Endothelial cell of umbilical vein (primary cell): ENCODE measurements at regions not wholly inside any gene's neighbourhood (a gene's known extent, or its start where the extent isn't known, plus 50 kb on each side); places are given as distances from the start of the nearest gene placed in this dataset.

Experiments used
- BruUV-seq: library from RNA; stranded (reverse); fragments of 400-500 nt; replicated peaks from 2 replicates; lab custom pipeline; 2021; lab: Mats Ljungman, UMichigan
- CTCF ChIA-PET: fragments of 300-600, 350-600 bp; sonication (Branson Sonifier 250); formaldehyde crosslinking; loops from one replicate; lab custom pipeline; 2021; ENCODE audit warnings: antibody characterized with exemption, inconsistent platforms; lab: Charles Lee
- POLR2A ChIA-PET: fragments of 300-600, 350-600 bp; sonication (Branson Sonifier 250); formaldehyde crosslinking; loops from one replicate; lab custom pipeline; 2021; ENCODE audit warnings: antibody characterized with exemption, inconsistent platforms; lab: Charles Lee
- DNase-seq: peaks from one replicate; pipeline ENCODE4 v3.0.0-alpha.2; 2011; ENCODE audit warnings: low read depth, low spot score
- FAIRE-seq: peaks from 2 replicates; lab custom pipeline; 2011; peaks lifted over from hg19 to GRCh38; lab: Jason Lieb, UNC
- H2AFZ ChIP-seq: 2 replicates; pipeline ENCODE4 v1.6.0; 2012; ENCODE audit warnings: low read depth, low read length, control low read depth, inconsistent platforms
- H3K27ac ChIP-seq: 2 replicates; pipeline ENCODE4 v1.5.1; 2011; ENCODE audit warnings: low read depth, mild to moderate bottlenecking, control low read depth, low read length, moderate library complexity; ENCODE audit not compliant: insufficient read depth
- H3K27me3 ChIP-seq, 2 experiments: 2 replicates each; pipeline versions ENCODE4 v1.6.0 to v1.6.1; 2011; ENCODE audit warnings: low read length in 2 of 2, mixed read lengths in 1 of 2; ENCODE audit not compliant: control insufficient read depth in 2 of 2, insufficient read depth in 2 of 2
- H3K36me3 ChIP-seq, 2 experiments: 2 replicates in 1 of 2; 3 replicates in 1 of 2; pipeline ENCODE4 v1.5.1; 2011; ENCODE audit warnings: low read length in 2 of 2, mild to moderate bottlenecking in 1 of 2, moderate library complexity in 1 of 2; ENCODE audit not compliant: control insufficient read depth in 2 of 2, insufficient read depth in 2 of 2; ENCODE audit errors: extremely low read depth in 1 of 2
- H3K4me1 ChIP-seq: 3 replicates; pipeline ENCODE4 v1.5.1; 2011; ENCODE audit warnings: mild to moderate bottlenecking, low read length; ENCODE audit not compliant: control insufficient read depth, insufficient read depth; ENCODE audit errors: extremely low read depth
- H3K4me2 ChIP-seq: 2 replicates; pipeline ENCODE4 v1.6.1; 2011; ENCODE audit warnings: low read length, control low read depth, mixed read lengths; ENCODE audit not compliant: insufficient read depth
- H3K4me3 ChIP-seq, 3 experiments: fragments of 200-600 bp in 1 of 3; sonication (generic), shearing (Covaris generic) in 1 of 3; replicated peaks in 1 of 3; 2 replicates each; pipeline ENCODE4 v1.5.1; 2011 to 2016; ENCODE audit warnings: control low read depth in 3 of 3, low read length in 3 of 3, mild to moderate bottlenecking in 2 of 3, inconsistent platforms in 1 of 3, low read depth in 1 of 3, moderate library complexity in 1 of 3; ENCODE audit not compliant: insufficient read depth in 1 of 3
- H3K79me2 ChIP-seq: 2 replicates; pipeline ENCODE4 v1.6.0; 2012; ENCODE audit warnings: low read length, inconsistent platforms; ENCODE audit not compliant: control insufficient read depth, insufficient read depth
- H3K9ac ChIP-seq: replicated peaks from 2 replicates; pipeline ENCODE3; 2011; ENCODE audit warnings: low read length, control low read depth; ENCODE audit not compliant: insufficient read depth; ENCODE audit errors: extremely low read depth
- H3K9me1 ChIP-seq: replicated peaks from 3 replicates; pipeline ENCODE4 v1.6.0; 2011; ENCODE audit warnings: mild to moderate bottlenecking, low read length; ENCODE audit not compliant: control insufficient read depth, insufficient read depth; ENCODE audit errors: extremely low read depth
- H3K9me3 ChIP-seq: replicated peaks from 2 replicates; pipeline ENCODE4 v1.5.1; 2012; ENCODE audit warnings: low read length, inconsistent platforms; ENCODE audit not compliant: control insufficient read depth, insufficient read depth
- H4K20me1 ChIP-seq: replicated peaks from 2 replicates; pipeline ENCODE3; 2011; ENCODE audit warnings: mild to moderate bottlenecking, low read length; ENCODE audit not compliant: control insufficient read depth, insufficient read depth; ENCODE audit errors: extremely low read depth
- EZH2 ChIP-seq: IDR thresholded peaks from 2 replicates; pipeline ENCODE4 v1.6.1; 2012; ENCODE audit warnings: borderline replicate concordance, low read depth, mild to moderate bottlenecking, moderate library complexity, low read length, inconsistent platforms; ENCODE audit not compliant: severe bottlenecking
- FOS ChIP-seq: IDR thresholded peaks from 2 replicates; pipeline ENCODE4 v1.6.1; 2011; ENCODE audit warnings: mild to moderate bottlenecking, low read length, moderate library complexity, borderline replicate concordance; ENCODE audit not compliant: insufficient read depth
- GATA2 ChIP-seq: IDR thresholded peaks from 2 replicates; pipeline ENCODE4 v1.7.0; 2011; ENCODE audit warnings: low read depth, mild to moderate bottlenecking, moderate library complexity, mixed read lengths, low read length; ENCODE audit not compliant: insufficient read length, insufficient read depth
- MYC ChIP-seq: IDR thresholded peaks from one replicate; pipeline ENCODE4 v1.6.1; 2011; ENCODE audit warnings: mild to moderate bottlenecking, low read depth, low read length
- POLR2A ChIP-seq: IDR thresholded peaks from 2 replicates; pipeline ENCODE4 v1.6.1; 2012; ENCODE audit warnings: low read depth, mild to moderate bottlenecking, control low read depth, low read length
- dilution Hi-C: fragments of 300-500 bp; cut with MboI; formaldehyde crosslinking; loops from one replicate; pipeline ENCODE4 v1.15.0; 2019; ENCODE audit warnings: low sequenced_read_pairs; ENCODE audit not compliant: extremely low pct_ligation_motif_present
- intact Hi-C: fragments of 100-400 bp; cut with micrococcal nuclease; formaldehyde crosslinking; loops from one replicate; pipeline ENCODE4 v1.10.0; 2022
- TF ChIP-seq, protein P1 (sequence below), 2 donors: IDR thresholded peaks; 1 replicate in 1 of 2; 2 replicates in 1 of 2; pipeline ENCODE4 v1.5.1; 2011; ENCODE audit warnings: low read length in 2 of 2, mild to moderate bottlenecking in 2 of 2, moderate library complexity in 2 of 2, control low read depth in 1 of 2, inconsistent platforms in 1 of 2, low read depth in 1 of 2; ENCODE audit not compliant: insufficient read depth in 1 of 2; ENCODE audit errors: extremely low read depth in 1 of 2
- TF ChIP-seq, protein P2 (sequence below): IDR thresholded peaks from 2 replicates; pipeline ENCODE4 v1.6.1; 2011; ENCODE audit not compliant: insufficient read depth, insufficient read length

DNA sequence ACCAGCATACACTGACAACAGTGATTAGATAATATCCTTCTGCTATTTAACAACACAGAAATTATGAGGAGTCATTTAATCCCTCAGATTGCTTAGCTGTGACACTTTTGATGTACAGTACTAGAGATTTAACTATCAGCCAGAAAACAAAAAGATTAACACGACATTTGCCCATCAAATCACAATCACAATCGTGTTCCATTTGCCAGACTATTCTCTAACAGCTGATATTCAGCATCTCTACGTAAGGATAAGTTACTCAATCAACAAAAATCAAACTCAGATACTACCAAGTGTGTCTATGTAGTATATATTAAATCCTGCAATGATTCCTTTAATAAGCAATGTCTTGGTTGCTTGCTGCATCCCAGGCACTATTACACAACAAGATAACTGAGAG is 558.7 kb upstream of the USP15 start:
- BruUV-seq, result no TSS peak
- intact Hi-C loops, result no loop called here

DNA sequence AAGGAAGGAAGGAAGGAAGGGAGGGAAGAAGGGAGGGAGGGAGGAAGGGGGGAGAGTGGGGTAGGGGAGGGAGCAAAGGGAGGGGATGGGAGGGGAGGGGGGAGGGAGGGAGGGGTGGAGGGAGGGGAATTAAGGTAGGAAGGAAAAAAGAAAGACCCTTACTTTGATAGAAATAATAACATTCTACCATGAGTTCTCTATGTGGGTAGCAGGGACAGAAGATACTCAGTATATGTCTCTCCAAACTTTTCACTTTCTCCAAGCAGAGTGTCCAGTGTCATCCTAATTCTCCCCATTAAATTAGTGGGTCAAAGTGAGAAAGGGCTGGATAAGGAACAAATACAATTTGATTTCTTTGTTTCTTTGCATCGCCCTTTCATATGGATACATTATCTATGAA is 553.4 kb upstream of the USP15 start:
- CTCF ChIA-PET, result no interaction called here
- FAIRE-seq, result no peak
- H3K79me2 ChIP-seq, result no peaks in the 10 kb centered on the region

More for the DNA sequence above, 558.7 kb upstream of the USP15 start:
- H3K9ac ChIP-seq, result no peak overlapping the region
- TF ChIP-seq FOS (no peak), POLR2A (no peak), MYC (no peak), GATA2 (no peak)
- TF ChIP-seq, protein P1, sequence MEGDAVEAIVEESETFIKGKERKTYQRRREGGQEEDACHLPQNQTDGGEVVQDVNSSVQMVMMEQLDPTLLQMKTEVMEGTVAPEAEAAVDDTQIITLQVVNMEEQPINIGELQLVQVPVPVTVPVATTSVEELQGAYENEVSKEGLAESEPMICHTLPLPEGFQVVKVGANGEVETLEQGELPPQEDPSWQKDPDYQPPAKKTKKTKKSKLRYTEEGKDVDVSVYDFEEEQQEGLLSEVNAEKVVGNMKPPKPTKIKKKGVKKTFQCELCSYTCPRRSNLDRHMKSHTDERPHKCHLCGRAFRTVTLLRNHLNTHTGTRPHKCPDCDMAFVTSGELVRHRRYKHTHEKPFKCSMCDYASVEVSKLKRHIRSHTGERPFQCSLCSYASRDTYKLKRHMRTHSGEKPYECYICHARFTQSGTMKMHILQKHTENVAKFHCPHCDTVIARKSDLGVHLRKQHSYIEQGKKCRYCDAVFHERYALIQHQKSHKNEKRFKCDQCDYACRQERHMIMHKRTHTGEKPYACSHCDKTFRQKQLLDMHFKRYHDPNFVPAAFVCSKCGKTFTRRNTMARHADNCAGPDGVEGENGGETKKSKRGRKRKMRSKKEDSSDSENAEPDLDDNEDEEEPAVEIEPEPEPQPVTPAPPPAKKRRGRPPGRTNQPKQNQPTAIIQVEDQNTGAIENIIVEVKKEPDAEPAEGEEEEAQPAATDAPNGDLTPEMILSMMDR (IDR thresholded peaks at IDR 0.05; ENCODE audit: extremely low read depth in 1 of 2, insufficient read depth in 1 of 2, low read depth in 1 of 2, low read length in 2 of 2), result no peak
- H3K27ac ChIP-seq, result no peak overlapping the region
- H3K36me3 ChIP-seq, result no peaks in the 10 kb centered on the region
- H3K4me3 ChIP-seq, result no peak overlapping the region
- H3K79me2 ChIP-seq, result no peaks in the 10 kb centered on the region
- POLR2A ChIA-PET, result no interaction called here
- FAIRE-seq, result no peak
- H3K9me1 ChIP-seq, result no peaks in the 10 kb centered on the region
- H4K20me1 ChIP-seq, result no peaks in the 10 kb centered on the region
- dilution Hi-C loops, result no loop called here
- no peaks in the 10 kb centered on the region for H3K27me3 ChIP-seq
- H3K9me3 ChIP-seq, result peaks cover 10% of the 10 kb centered on the region
- H3K4me2 ChIP-seq, result no peak overlapping the region
- H2AFZ ChIP-seq, result no peak overlapping the region
- no peaks in the 10 kb centered on the region for H3K4me1 ChIP-seq
- CTCF ChIA-PET, result no interaction called here
- DNase-seq, result no peak

More for the DNA sequence above, 553.4 kb upstream of the USP15 start:
- TF ChIP-seq, protein P2, sequence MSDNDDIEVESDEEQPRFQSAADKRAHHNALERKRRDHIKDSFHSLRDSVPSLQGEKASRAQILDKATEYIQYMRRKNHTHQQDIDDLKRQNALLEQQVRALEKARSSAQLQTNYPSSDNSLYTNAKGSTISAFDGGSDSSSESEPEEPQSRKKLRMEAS, result no peak
- no peak for TF ChIP-seq GATA2
- no peak for TF ChIP-seq MYC
- no peak for TF ChIP-seq FOS
- TF ChIP-seq EZH2, result no peak
- Histone ChIP-seq H3K9me1 (no peaks in the 10 kb centered on the region), H3K27me3 (no peaks in the 10 kb centered on the region), H3K4me3 (no peak overlapping the region), H3K9ac (no peak overlapping the region), H3K9me3 (peaks cover 9% of the 10 kb centered on the region), H4K20me1 (no peaks in the 10 kb centered on the region), H3K4me1 (no peaks in the 10 kb centered on the region), H3K36me3 (no peaks in the 10 kb centered on the region), H2AFZ (no peak overlapping the region), H3K4me2 (no peak overlapping the region), H3K27ac (no peak overlapping the region)
- BruUV-seq, result no TSS peak
- POLR2A ChIA-PET, result no interaction called here
- intact Hi-C loops (no loop called here), dilution Hi-C loops (no loop called here)
- no peak for DNase-seq
